H9 (cell line): ENCODE measurements at regions not wholly inside any gene's neighbourhood (a gene's known extent, or its start where the extent isn't known, plus 50 kb on each side); places are given as distances from the start of the nearest gene placed in this dataset.

Source experiments
- DNase-seq: peaks from one replicate; pipeline ENCODE4 v3.0.0-alpha.2; 2017
- H2AFZ ChIP-seq: one replicate; pipeline ENCODE4 v1.6.1; 2013; ENCODE audit warnings: mild to moderate bottlenecking, low read length, control low read depth, moderate library complexity
- H2AK5ac ChIP-seq: 2 replicates; pipeline ENCODE4 v1.6.1; 2013; ENCODE audit warnings: low read length, control low read depth, mixed read lengths; ENCODE audit not compliant: insufficient read length
- H2BK120ac ChIP-seq: one replicate; pipeline ENCODE4 v1.6.1; 2013; ENCODE audit warnings: low read depth, mild to moderate bottlenecking, low read length, control low read depth, inconsistent platforms; ENCODE audit not compliant: poor library complexity, severe bottlenecking
- H2BK12ac ChIP-seq: 2 replicates; pipeline ENCODE4 v1.6.1; 2013; ENCODE audit warnings: low read length, control low read depth, mixed read lengths, low read depth; ENCODE audit not compliant: insufficient read length
- H2BK15ac ChIP-seq: 2 replicates; pipeline ENCODE4 v1.6.1; 2013; ENCODE audit warnings: low read depth, low read length, control low read depth
- H2BK20ac ChIP-seq: one replicate; pipeline ENCODE4 v1.6.1; 2013; ENCODE audit warnings: low read depth, mild to moderate bottlenecking, low read length, control low read depth, inconsistent platforms; ENCODE audit not compliant: poor library complexity, severe bottlenecking
- H2BK5ac ChIP-seq: 2 replicates; pipeline ENCODE4 v1.6.1; 2013; ENCODE audit warnings: low read length, control low read depth, mixed read lengths; ENCODE audit not compliant: insufficient read length
- H3K14ac ChIP-seq: 2 replicates; pipeline ENCODE4 v1.6.1; 2013; ENCODE audit warnings: low read length, control low read depth; ENCODE audit not compliant: insufficient read depth
- H3K18ac ChIP-seq: 2 replicates; pipeline ENCODE4 v1.6.1; 2013; ENCODE audit warnings: low read depth, mild to moderate bottlenecking, mixed read lengths, low read length, control low read depth; ENCODE audit not compliant: insufficient read length
- H3K23ac ChIP-seq: 2 replicates; pipeline ENCODE4 v1.6.1; 2013; ENCODE audit warnings: low read length, control low read depth, mixed read lengths, low read depth; ENCODE audit not compliant: insufficient read length
- H3K23me2 ChIP-seq: 2 replicates; pipeline ENCODE4 v1.6.1; 2013; ENCODE audit warnings: low read depth, mild to moderate bottlenecking, mixed read lengths, low read length, control low read depth; ENCODE audit not compliant: insufficient read length, poor library complexity, severe bottlenecking
- H3K27ac ChIP-seq: 2 replicates; pipeline ENCODE4 v1.5.1; 2013; ENCODE audit warnings: low read length, control low read depth, mixed read lengths, low read depth; ENCODE audit not compliant: insufficient read length
- H3K27me3 ChIP-seq: 2 replicates; pipeline ENCODE4 v1.6.1; 2013; ENCODE audit warnings: low read length, control low read depth, inconsistent platforms; ENCODE audit not compliant: insufficient read depth
- H3K4ac ChIP-seq: 2 replicates; pipeline ENCODE4 v1.6.1; 2013; ENCODE audit warnings: low read depth, mild to moderate bottlenecking, control low read depth, inconsistent platforms, low read length, moderate library complexity
- H3K4me1 ChIP-seq: 2 replicates; pipeline ENCODE4 v1.6.1; 2013; ENCODE audit warnings: low read length, control low read depth, inconsistent platforms; ENCODE audit not compliant: insufficient read depth
- H3K4me2 ChIP-seq: 2 replicates; pipeline ENCODE4 v1.6.1; 2013; ENCODE audit warnings: low read length, control low read depth, mixed read lengths; ENCODE audit not compliant: insufficient read length, insufficient read depth
- H3K56ac ChIP-seq: 2 replicates; pipeline ENCODE4 v1.6.1; 2013; ENCODE audit warnings: low read depth, mild to moderate bottlenecking, mixed read lengths, low read length, control low read depth; ENCODE audit not compliant: insufficient read length
- H3K79me1 ChIP-seq: 2 replicates; pipeline ENCODE4 v1.6.1; 2013; ENCODE audit warnings: low read depth, mild to moderate bottlenecking, moderate library complexity, low read length, control low read depth, inconsistent platforms; ENCODE audit not compliant: insufficient read depth, poor library complexity, severe bottlenecking
- H3K79me2 ChIP-seq: 2 replicates; pipeline ENCODE4 v1.6.1; 2013; ENCODE audit warnings: low read length, control low read depth, inconsistent platforms; ENCODE audit not compliant: insufficient read depth
- H3K9ac ChIP-seq: 2 replicates; pipeline ENCODE4 v1.6.1; 2013; ENCODE audit warnings: low read length, control low read depth, mixed read lengths; ENCODE audit not compliant: insufficient read length; ENCODE audit errors: extremely low read depth
- H3K9me3 ChIP-seq: one replicate; pipeline ENCODE4 v1.6.1; 2013; ENCODE audit warnings: low read depth, low read length, inconsistent platforms; ENCODE audit not compliant: control insufficient read depth
- H3T11ph ChIP-seq: one replicate; pipeline ENCODE4 v1.6.1; 2013; ENCODE audit warnings: mild to moderate bottlenecking, low read length, control low read depth, inconsistent platforms
- H4K20me1 ChIP-seq: one replicate; pipeline ENCODE4 v1.6.1; 2013; ENCODE audit not compliant: control insufficient read depth, insufficient read length, insufficient read depth
- H4K5ac ChIP-seq: 2 replicates; pipeline ENCODE4 v1.6.1; 2013; ENCODE audit warnings: low read depth, mild to moderate bottlenecking, mixed read lengths, low read length, control low read depth; ENCODE audit not compliant: insufficient read length
- H4K8ac ChIP-seq: replicated peaks from 2 replicates; pipeline ENCODE4 v1.6.1; 2013; ENCODE audit warnings: low read length, control low read depth, mixed read lengths, low read depth; ENCODE audit not compliant: insufficient read length
- H4K91ac ChIP-seq: 2 replicates; pipeline ENCODE4 v1.6.1; 2013; ENCODE audit warnings: low read depth, mild to moderate bottlenecking, moderate library complexity, mixed read lengths, low read length, control low read depth; ENCODE audit not compliant: insufficient read length
- H3K27ac Mint-ChIP-seq, 3 experiments: 2 replicates in 2 of 3; 3 replicates in 1 of 3; pipeline ENCODE4 v1.8.0; 2020 to 2021; ENCODE audit warnings: mixed read lengths in 3 of 3, mild to moderate bottlenecking in 1 of 3, moderate library complexity in 1 of 3
- H3K27me3 Mint-ChIP-seq: 2 replicates; pipeline ENCODE4 v1.8.0; 2021; ENCODE audit warnings: low read depth, mild to moderate bottlenecking, moderate library complexity, mixed read lengths
- H3K36me3 Mint-ChIP-seq, 3 experiments: 2 replicates in 2 of 3; 3 replicates in 1 of 3; pipeline ENCODE4 v1.8.0; 2020 to 2021; ENCODE audit warnings: low read depth in 3 of 3, mixed read lengths in 3 of 3; ENCODE audit not compliant: insufficient read depth in 1 of 3
- H3K4me1 Mint-ChIP-seq, 2 experiments: 2 replicates each; pipeline ENCODE4 v1.8.0; 2020; ENCODE audit warnings: mixed read lengths in 2 of 2
- H3K4me3 Mint-ChIP-seq, 2 experiments: 2 replicates in 1 of 2; 3 replicates in 1 of 2; pipeline ENCODE4 v1.8.0; 2020 to 2021; ENCODE audit warnings: mild to moderate bottlenecking in 2 of 2, mixed read lengths in 2 of 2, moderate library complexity in 1 of 2
- H3K9me3 Mint-ChIP-seq, 2 experiments: 2 replicates in 1 of 2; 3 replicates in 1 of 2; pipeline ENCODE4 v1.8.0; 2020; ENCODE audit warnings: mild to moderate bottlenecking in 2 of 2, mixed read lengths in 2 of 2, moderate library complexity in 1 of 2
- WGBS: extraction: QIAGEN DNeasy Blood & Tissue Kit; methylation state at CpG from one replicate; pipeline ENCODE4 v1.1.7; 2013; ENCODE audit warnings: missing lambda C conversion rate, low lambda C conversion rate, mixed read lengths; ENCODE audit not compliant: insufficient read length; ENCODE audit errors: extremely low coverage; 5-methylcytosine and 5-hydroxymethylcytosine counted together
- TF ChIP-seq, protein P1 (sequence below): fragments of 200-600 bp; sonication (generic); conservative IDR thresholded peaks from 3 replicates; pipeline ENCODE4 v1.8.0; 2021; ENCODE audit warnings: antibody characterized with exemption, mild to moderate bottlenecking

DNA sequence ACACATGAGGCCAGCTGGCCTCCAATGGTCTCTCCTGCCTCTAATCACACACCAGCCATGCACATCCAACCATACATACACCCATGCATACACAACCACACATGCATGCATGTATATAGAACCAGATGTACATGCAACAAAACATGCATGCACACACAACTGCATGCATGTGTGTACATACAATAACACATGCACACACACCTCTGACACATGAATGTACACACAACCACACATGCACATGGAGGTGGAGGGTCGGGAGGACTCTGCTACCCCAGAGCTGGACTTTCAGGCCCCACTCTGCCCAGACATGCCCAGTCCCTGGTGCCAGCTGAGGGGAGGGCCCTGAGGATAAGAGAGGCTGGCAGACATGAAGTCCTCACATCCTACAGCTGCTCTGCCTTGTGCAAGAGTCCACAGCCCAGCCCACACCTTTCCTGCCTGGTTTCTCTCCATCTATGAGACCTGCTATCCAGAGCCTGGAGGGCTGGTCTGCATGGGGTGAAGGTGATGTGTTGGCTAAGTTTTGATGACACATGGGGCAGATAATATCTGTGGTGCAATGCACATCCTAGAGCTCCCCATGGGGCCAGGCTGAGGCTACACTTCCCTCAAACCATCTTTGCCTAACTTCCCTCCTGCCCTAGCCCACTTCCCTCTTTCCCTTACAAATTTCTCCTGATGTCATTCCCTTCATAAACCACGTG is 50.9 kb upstream of the SDK2 start:
- no peak overlapping the region for H3K18ac ChIP-seq
- no peak overlapping the region; a peak in 1 of 7 replicates for H3K27ac Mint-ChIP-seq
- no peaks in the 10 kb centered on the region for H3K9me3 ChIP-seq
- no peak overlapping the region for H3K4me2 ChIP-seq
- H4K91ac ChIP-seq, result no peak overlapping the region
- TF ChIP-seq, protein P1, sequence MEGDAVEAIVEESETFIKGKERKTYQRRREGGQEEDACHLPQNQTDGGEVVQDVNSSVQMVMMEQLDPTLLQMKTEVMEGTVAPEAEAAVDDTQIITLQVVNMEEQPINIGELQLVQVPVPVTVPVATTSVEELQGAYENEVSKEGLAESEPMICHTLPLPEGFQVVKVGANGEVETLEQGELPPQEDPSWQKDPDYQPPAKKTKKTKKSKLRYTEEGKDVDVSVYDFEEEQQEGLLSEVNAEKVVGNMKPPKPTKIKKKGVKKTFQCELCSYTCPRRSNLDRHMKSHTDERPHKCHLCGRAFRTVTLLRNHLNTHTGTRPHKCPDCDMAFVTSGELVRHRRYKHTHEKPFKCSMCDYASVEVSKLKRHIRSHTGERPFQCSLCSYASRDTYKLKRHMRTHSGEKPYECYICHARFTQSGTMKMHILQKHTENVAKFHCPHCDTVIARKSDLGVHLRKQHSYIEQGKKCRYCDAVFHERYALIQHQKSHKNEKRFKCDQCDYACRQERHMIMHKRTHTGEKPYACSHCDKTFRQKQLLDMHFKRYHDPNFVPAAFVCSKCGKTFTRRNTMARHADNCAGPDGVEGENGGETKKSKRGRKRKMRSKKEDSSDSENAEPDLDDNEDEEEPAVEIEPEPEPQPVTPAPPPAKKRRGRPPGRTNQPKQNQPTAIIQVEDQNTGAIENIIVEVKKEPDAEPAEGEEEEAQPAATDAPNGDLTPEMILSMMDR, result no peak
- peaks cover 3% of the 10 kb centered on the region for H4K20me1 ChIP-seq
- H3K4me1 ChIP-seq, result 0 out of 2 replicates have a peak, but pooled peaks cover 5% of the 10 kb centered on the region
- no peak overlapping the region for H2BK15ac ChIP-seq
- peaks cover 32 to 34% of the 10 kb centered on the region in 2 experiments for H3K4me1 Mint-ChIP-seq
- no peak overlapping the region for H3K56ac ChIP-seq
- no peak overlapping the region for H3K14ac ChIP-seq
- no peak overlapping the region for H2AFZ ChIP-seq
- H3K9ac ChIP-seq, result no peak overlapping the region
- H3K27ac ChIP-seq, result no peak overlapping the region
- H2BK12ac ChIP-seq, result no peak overlapping the region
- no peak overlapping the region for H3K23ac ChIP-seq
- peaks cover 6 to 7% of the 10 kb centered on the region in 2 experiments; a peak in 3 of 5 replicates for H3K9me3 Mint-ChIP-seq
- no CpG with 5 or more reads among the region's 2 CpGs for WGBS
- H3K27me3 ChIP-seq, result no peaks in the 10 kb centered on the region
- H3K4ac ChIP-seq, result no peak overlapping the region
- H2BK5ac ChIP-seq, result no peak overlapping the region
- H2AK5ac ChIP-seq, result no peak overlapping the region
- H3K4me3 Mint-ChIP-seq, result no peak overlapping the region; a peak in 1 of 5 replicates
- H3K79me1 ChIP-seq, result no peaks in the 10 kb centered on the region
- no peaks in the 10 kb centered on the region; a peak in 1 of 7 replicates for H3K36me3 Mint-ChIP-seq
- DNase-seq, result peak; percentile 20
- peaks cover 14% of the 10 kb centered on the region for H3K27me3 Mint-ChIP-seq
- no peaks in the 10 kb centered on the region for H3K79me2 ChIP-seq
- H2BK20ac ChIP-seq, result no peak overlapping the region
- H4K8ac ChIP-seq, result no peak overlapping the region
- no peak overlapping the region for H2BK120ac ChIP-seq
- no peaks in the 10 kb centered on the region for H3K23me2 ChIP-seq
- H3T11ph ChIP-seq, result no peak overlapping the region
- no peak overlapping the region for H4K5ac ChIP-seq
